ENCODE measurements at regions not wholly inside any gene's neighbourhood (a gene's known extent, or its start where the extent isn't known, plus 50 kb on each side); places are given as distances from the start of the nearest gene placed in this dataset.

DNA sequence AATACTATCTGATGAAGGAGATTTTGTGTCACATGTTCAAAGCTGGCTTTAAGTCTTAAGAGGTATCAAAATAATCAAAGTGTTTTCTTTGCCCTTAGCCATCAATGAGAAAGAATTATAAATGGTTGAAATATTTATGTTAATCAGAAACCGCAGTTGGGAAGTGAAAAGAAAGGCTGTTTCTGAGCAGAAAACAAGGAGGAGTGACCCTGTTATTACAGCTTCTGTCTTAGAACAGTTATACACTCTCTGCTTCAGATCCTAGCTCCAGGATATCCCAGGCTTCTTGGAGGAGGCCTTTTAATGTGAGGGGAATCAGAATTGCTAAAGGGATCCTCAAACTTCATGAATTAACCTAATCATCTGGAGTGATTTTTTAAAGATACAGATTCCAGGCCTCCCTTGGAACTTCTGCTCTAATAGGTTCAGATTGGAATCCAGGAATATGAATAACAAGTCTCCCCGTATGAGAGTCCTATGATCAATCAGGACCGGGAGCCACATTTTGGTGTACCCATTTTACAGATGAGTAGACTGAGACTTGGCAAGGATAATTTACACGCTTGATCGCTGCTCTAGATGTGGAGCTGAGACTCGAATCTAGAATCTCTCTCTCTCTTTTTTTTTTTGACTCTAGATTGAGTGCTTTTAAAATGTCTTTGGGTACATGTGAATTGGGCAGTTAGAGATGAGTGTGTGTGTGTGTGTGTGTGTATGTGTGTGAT is 50.8 kb upstream of the JAG1 start:
- Histone ChIP-seq H3K36me3 (ENCODE audit: control insufficient read depth, insufficient read depth, low read length) (no peaks in the 10 kb centered on the region), H3K4me3 (replicated peaks; ENCODE audit: low read depth, low read length) (no peak overlapping the region), H3K27me3 (replicated peaks; ENCODE audit: control insufficient read depth, insufficient read depth, low read length) (0 out of 2 replicates have a peak, but pooled peaks cover 1% of the 10 kb centered on the region)
- TF ChIP-seq, protein P1, sequence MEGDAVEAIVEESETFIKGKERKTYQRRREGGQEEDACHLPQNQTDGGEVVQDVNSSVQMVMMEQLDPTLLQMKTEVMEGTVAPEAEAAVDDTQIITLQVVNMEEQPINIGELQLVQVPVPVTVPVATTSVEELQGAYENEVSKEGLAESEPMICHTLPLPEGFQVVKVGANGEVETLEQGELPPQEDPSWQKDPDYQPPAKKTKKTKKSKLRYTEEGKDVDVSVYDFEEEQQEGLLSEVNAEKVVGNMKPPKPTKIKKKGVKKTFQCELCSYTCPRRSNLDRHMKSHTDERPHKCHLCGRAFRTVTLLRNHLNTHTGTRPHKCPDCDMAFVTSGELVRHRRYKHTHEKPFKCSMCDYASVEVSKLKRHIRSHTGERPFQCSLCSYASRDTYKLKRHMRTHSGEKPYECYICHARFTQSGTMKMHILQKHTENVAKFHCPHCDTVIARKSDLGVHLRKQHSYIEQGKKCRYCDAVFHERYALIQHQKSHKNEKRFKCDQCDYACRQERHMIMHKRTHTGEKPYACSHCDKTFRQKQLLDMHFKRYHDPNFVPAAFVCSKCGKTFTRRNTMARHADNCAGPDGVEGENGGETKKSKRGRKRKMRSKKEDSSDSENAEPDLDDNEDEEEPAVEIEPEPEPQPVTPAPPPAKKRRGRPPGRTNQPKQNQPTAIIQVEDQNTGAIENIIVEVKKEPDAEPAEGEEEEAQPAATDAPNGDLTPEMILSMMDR (IDR thresholded peaks at IDR 0.05; ENCODE audit: insufficient read depth, low read length, poor library complexity, severe bottlenecking), result no peak
- DNase-seq (ENCODE audit: extremely low read depth, insufficient read length), result no peak

DNA sequence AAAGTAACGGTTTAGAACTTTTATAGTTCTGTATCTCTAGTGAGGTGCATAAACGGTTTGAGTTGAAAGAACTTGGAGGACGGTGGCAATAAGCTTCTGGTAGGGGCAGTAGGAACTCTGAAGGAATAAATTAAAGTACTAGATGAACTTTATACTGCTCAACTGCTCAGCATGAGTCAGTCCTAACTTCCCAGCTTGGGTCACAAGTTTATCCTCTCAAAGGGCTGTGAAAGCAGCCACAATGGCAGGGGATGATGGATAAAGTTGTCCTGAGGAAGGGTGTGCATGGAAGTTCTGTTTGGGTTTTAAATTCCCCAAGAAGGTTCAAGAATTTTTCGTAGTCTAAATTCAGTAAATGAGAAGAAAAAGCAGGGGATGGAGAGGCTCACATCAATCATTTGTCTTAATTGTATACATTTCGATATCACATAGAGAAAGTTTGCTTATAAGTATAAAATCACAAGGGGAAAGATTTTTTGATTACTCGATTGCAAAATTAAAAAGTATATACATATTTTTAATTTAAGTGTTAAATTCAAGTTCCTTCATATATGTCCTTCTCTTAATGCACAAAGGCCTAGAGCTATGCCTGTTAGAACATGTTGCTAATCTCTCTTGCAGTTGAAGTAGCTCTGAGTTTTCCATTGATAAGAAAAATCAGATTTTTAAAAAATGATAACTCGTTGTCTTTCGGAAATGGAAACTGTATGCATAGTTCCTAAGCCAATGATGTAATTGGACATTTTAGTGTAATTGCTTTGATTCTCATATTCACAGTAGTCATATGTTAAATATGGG is 55.3 kb upstream of the JAG1 start:
- Histone ChIP-seq H3K36me3 (ENCODE audit: control insufficient read depth, insufficient read depth, low read length) (no peaks in the 10 kb centered on the region), H3K4me3 (replicated peaks; ENCODE audit: low read depth, low read length) (no peak overlapping the region), H3K27me3 (replicated peaks; ENCODE audit: control insufficient read depth, insufficient read depth, low read length) (no peaks in the 10 kb centered on the region)
- no peak for DNase-seq (ENCODE audit: extremely low read depth, insufficient read length)
- TF ChIP-seq, protein P1 (IDR thresholded peaks at IDR 0.05; ENCODE audit: insufficient read depth, low read length, poor library complexity, severe bottlenecking), result no peak

DNA sequence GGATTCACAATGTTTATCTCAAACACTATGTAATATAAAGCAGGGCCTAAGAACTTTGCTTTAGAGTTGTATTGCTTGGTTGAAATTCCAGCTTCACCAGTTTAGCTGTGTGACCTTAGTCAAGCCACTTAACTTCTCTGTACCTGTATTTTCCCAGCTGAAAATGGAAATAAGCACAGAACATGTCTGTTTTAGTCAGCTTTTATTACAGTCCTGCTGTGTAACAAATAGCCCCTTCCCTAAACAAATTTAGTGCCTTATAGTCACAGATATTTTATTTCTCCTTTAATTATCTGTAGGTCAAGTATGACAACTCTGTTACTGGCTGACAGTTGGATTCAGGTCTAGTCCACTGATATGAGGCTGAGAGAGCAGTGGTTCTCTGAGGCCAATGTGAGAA is 56.0 kb upstream of the JAG1 start:
- Histone ChIP-seq H3K27me3 (replicated peaks; ENCODE audit: control insufficient read depth, insufficient read depth, low read length) (no peaks in the 10 kb centered on the region), H3K36me3 (ENCODE audit: control insufficient read depth, insufficient read depth, low read length) (no peaks in the 10 kb centered on the region), H3K4me3 (replicated peaks; ENCODE audit: low read depth, low read length) (no peak overlapping the region)
- no peak for DNase-seq (ENCODE audit: extremely low read depth, insufficient read length)
- TF ChIP-seq, protein P1 (IDR thresholded peaks at IDR 0.05; ENCODE audit: insufficient read depth, low read length, poor library complexity, severe bottlenecking), result no peak

DNA sequence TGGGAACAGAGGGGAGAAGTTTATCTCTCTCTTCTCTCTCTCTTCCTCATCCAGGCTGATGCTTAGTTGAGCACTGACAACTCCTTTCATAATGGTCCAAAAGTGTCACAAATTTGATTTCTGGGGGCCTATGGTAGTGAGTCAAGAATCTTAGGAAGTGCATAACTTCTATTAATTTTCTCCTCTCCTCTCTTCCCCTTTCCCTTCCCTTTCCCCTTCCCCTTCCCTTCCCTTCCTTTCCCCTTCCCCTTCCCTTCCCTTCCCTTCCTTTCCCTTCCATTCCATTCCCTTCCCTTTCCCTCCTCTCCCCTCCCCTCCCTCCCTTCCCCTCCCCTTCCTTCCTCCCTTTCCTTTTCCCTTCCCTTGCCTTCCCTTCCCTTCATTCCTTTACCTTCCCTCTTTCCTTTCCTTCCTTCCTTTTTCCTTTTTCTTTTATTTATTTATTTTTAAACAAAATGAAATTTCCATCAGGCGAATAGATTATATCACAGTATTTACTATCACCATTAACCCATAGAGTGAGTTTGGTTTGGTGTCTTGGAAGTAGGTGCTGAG is 56.9 kb upstream of the JAG1 start:
- TF ChIP-seq, protein P1 (IDR thresholded peaks at IDR 0.05; ENCODE audit: insufficient read depth, low read length, poor library complexity, severe bottlenecking), result no peak
- Histone ChIP-seq H3K27me3 (replicated peaks; ENCODE audit: control insufficient read depth, insufficient read depth, low read length) (no peaks in the 10 kb centered on the region), H3K4me3 (replicated peaks; ENCODE audit: low read depth, low read length) (no peak overlapping the region), H3K36me3 (ENCODE audit: control insufficient read depth, insufficient read depth, low read length) (no peaks in the 10 kb centered on the region)
- no peak for DNase-seq (ENCODE audit: extremely low read depth, insufficient read length)

DNA sequence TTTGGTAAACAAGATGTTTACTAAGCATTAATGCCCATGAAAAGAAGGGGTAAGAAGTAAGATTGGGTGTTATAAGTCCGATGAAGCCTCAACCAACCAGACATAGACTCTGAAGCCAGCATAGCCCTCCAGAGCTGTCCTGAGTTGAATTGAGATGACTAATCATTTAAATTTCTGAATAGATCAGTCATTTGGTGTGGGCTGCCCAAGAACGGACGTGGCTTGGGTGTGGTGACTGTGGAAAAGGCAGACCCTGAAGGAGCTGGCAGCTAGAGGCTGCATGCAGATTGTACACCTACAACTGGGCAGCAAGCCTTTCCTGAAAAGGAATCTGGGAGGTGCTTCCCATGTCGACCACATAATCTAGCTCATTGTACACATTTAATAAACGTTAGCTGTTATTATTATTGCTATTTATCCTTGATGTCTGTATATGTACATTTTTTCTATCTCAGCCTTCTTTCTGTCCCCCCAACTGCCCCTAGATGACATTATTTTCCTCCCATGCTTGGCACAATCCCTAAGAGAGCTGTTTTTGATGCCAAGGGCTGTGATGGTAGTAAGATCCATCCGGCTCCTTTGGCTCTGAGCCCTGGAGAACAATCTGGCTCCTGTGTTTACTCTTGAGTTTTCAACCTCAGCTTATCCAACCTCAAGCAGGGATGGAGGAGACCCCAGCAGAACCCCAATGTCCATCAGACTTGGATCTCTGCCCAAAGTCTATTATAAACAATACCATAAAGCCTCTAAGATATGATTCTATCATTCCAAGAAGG is 57.6 kb upstream of the JAG1 start:
- TF ChIP-seq, protein P1 (IDR thresholded peaks at IDR 0.05; ENCODE audit: insufficient read depth, low read length, poor library complexity, severe bottlenecking), result no peak
- Histone ChIP-seq H3K36me3 (ENCODE audit: control insufficient read depth, insufficient read depth, low read length) (no peaks in the 10 kb centered on the region), H3K4me3 (replicated peaks; ENCODE audit: low read depth, low read length) (no peak overlapping the region), H3K27me3 (replicated peaks; ENCODE audit: control insufficient read depth, insufficient read depth, low read length) (no peaks in the 10 kb centered on the region)
- no peak for DNase-seq (ENCODE audit: extremely low read depth, insufficient read length)
